Cardiac muscle cell (in vitro differentiated cells and primary cell): ENCODE measurements at regions not wholly inside any gene's neighbourhood (a gene's known extent, or its start where the extent isn't known, plus 50 kb on each side); places are given as distances from the start of the nearest gene placed in this dataset.

Experiments
- DNase-seq, 2 donors: peaks; one replicate each; pipeline versions ENCODE4 v3.0.0 to v3.0.0-alpha.2; 2010 to 2017; ENCODE audit warnings: low read depth in 1 of 2, low spot score in 1 of 2
- H3K27ac ChIP-seq: fragments of 200-600 bp; sonication (generic); 2 replicates; pipeline ENCODE4 v1.5.1; 2016
- H3K27me3 ChIP-seq: fragments of 200-600 bp; sonication (generic); 2 replicates; pipeline ENCODE4 v1.6.0; 2016; ENCODE audit warnings: control low read depth
- H3K36me3 ChIP-seq: fragments of 200-600 bp; sonication (generic); 2 replicates; pipeline ENCODE4 v1.5.1; 2016; ENCODE audit warnings: control low read depth
- H3K4me1 ChIP-seq: fragments of 200-600 bp; sonication (generic); 2 replicates; pipeline ENCODE4 v1.8.1; 2017; ENCODE audit warnings: low read depth, mild to moderate bottlenecking, mixed run types
- H3K4me3 ChIP-seq: fragments of 200-600 bp; sonication (generic); 2 replicates; pipeline ENCODE4 v1.5.1; 2016; ENCODE audit warnings: mild to moderate bottlenecking
- H3K9me3 ChIP-seq: fragments of 200-600 bp; sonication (generic); 2 replicates; pipeline ENCODE4 v1.5.1; 2017; ENCODE audit warnings: low read depth, mild to moderate bottlenecking, control low read depth
- TF ChIP-seq, protein P1 (sequence below): IDR thresholded peaks from 2 replicates; pipeline ENCODE4 v1.5.1; 2012; ENCODE audit warnings: low read depth, mild to moderate bottlenecking, low read length

DNA sequence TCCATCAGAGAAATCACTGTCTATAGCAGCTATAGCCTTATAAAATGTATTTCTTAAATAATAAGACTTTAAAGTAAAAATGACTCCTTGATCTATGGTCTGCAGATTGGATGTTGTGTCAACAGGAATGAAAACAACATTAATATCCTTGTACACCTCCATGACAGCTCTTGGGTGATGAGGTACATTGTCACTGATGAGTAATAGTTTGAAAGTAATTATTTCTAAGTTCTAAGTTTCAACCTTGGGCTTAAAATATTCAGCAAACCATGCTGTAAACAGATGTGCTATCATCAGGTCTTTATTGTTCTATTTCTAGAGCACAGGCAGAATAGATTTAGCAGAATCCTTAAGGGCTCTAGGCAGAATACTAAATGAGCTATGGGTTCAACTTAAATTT is 568.2 kb upstream of the BCHE start:
- H3K4me1 ChIP-seq = no peaks in the 10 kb centered on the region

DNA sequence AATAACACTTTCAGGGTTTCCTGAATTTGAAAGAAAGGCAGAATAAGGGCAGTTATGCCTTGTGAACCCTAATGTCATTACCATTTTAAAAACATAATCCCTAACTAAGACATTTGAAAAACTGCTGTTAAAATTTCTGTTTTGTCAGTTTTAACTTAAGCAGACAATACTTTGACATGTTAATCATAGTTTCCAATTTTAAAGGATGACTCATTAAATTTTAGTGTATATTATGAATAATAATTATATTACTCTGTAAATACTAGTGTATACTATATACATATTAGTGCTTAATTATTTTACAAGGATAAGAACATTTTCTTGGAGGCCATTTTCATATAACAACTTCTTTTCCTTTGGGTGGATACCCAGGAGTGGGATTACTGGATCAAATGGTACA is 553.1 kb upstream of the BCHE start:
- DNase-seq = no peak
- Histone ChIP-seq H3K4me1 (no peaks in the 10 kb centered on the region), H3K27ac (no peak overlapping the region), H3K4me3 (no peak overlapping the region), H3K36me3 (no peaks in the 10 kb centered on the region), H3K9me3 (no peaks in the 10 kb centered on the region), H3K27me3 (no peaks in the 10 kb centered on the region)
- TF ChIP-seq, protein P1, sequence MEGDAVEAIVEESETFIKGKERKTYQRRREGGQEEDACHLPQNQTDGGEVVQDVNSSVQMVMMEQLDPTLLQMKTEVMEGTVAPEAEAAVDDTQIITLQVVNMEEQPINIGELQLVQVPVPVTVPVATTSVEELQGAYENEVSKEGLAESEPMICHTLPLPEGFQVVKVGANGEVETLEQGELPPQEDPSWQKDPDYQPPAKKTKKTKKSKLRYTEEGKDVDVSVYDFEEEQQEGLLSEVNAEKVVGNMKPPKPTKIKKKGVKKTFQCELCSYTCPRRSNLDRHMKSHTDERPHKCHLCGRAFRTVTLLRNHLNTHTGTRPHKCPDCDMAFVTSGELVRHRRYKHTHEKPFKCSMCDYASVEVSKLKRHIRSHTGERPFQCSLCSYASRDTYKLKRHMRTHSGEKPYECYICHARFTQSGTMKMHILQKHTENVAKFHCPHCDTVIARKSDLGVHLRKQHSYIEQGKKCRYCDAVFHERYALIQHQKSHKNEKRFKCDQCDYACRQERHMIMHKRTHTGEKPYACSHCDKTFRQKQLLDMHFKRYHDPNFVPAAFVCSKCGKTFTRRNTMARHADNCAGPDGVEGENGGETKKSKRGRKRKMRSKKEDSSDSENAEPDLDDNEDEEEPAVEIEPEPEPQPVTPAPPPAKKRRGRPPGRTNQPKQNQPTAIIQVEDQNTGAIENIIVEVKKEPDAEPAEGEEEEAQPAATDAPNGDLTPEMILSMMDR = no peak

More for the DNA sequence above, 568.2 kb upstream of the BCHE start:
- H3K9me3 ChIP-seq = no peaks in the 10 kb centered on the region
- no peaks in the 10 kb centered on the region for H3K27me3 ChIP-seq
- DNase-seq = no peak
- no peak overlapping the region for H3K4me3 ChIP-seq
- H3K27ac ChIP-seq = no peak overlapping the region
- TF ChIP-seq, protein P1 = no peak
- H3K36me3 ChIP-seq = no peaks in the 10 kb centered on the region

DNA sequence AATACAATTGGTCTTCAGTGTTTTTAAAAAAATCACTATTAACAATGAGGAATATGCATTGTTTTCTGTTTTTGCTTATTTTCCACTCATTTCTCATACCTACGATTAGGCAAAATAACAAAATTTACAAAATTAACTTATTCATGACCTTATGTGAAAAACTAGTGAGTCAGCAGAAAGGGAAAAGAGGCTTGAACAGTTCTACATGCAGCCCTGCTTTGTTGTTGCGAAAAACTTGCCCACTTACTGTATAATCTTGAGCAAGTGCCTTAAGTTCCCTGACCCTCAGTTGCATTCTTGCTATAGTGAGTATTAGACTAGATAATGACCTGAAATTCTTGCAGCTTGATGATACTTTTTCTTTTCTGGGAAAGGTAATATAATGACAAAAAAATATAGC is 551.1 kb upstream of the BCHE start:
- no peaks in the 10 kb centered on the region for H3K36me3 ChIP-seq
- no peak overlapping the region for H3K4me3 ChIP-seq
- no peak overlapping the region for H3K27ac ChIP-seq
- H3K9me3 ChIP-seq = no peaks in the 10 kb centered on the region
- TF ChIP-seq, protein P1 = no peak
- no peak for DNase-seq
- H3K4me1 ChIP-seq = no peaks in the 10 kb centered on the region
- H3K27me3 ChIP-seq = no peaks in the 10 kb centered on the region

DNA sequence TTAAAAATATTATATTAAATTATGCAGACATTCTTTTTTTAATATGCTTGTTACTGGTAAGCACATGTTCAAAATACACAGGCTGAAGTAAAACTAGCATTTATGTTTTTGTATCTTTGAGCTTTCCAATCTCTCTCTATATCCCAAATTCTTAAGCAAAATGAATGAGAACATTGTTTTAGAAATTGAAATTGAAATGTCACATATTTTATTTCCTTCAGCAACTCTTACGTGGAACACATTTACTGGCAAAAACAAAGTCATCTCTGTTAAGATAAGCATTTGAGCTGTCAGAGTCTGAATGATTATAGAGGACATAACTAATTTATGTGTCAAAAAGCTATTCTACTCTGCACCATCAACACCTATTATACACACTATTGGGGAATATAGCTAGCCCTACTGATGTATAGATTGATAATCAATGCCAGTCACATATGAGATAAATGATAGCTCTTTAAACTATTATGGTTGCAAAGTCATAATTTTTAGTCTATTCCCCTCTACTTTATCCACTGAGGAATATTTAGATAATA is 535.4 kb upstream of the BCHE start:
- TF ChIP-seq, protein P1 = no peak
- no peaks in the 10 kb centered on the region for H3K27me3 ChIP-seq
- no peak overlapping the region for H3K4me3 ChIP-seq
- no peak for DNase-seq
- no peak overlapping the region for H3K27ac ChIP-seq
- H3K9me3 ChIP-seq = no peaks in the 10 kb centered on the region
- H3K4me1 ChIP-seq = no peaks in the 10 kb centered on the region
- H3K36me3 ChIP-seq = no peaks in the 10 kb centered on the region

DNA sequence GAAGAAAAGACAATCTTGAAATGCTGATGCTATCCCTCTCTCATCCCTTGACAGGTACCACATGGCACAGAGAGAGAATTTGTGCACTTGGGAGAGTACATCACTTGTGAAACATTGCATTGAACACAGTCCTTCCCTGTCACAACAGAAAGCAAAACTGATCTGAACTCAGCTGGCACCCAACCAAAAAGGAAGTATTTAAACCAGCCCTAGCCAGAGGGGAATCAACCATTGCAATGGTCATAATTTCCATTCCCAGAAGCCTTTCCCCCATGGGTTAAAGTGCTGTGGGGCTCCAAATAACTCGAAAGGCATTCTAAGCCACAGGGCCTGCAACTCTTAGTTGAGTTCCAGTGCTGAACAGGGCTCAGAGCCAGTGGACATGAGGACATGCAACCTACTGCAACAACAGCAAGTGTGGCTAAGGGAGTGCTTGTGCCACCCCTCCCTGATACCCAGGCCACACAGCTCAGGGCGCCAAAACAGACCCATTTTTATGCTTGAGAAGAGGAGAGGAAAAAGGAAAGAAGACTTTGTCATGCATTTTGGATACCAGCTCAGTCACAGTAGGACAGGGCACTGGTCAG is 530.8 kb upstream of the BCHE start:
- no peaks in the 10 kb centered on the region for H3K9me3 ChIP-seq
- TF ChIP-seq, protein P1 = no peak

DNA sequence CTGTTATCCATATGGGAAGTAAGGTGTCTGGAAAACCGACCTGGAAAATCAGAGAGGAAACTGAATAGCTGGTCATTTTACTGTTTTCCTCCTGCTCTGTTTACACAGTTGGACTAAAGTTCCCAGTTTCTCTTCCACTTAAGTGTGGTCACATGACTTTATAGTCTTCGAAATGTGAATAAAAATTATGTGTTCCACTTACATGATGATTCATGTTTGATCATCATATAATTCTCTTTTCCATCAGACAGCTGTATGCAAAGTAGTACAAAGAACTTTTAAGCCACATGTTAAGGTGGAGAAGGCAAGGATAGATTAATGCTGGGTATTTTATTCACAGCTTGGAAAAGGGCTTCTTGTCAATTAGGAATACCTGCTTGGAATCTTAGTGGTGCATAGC is 525.5 kb upstream of the BCHE start:
- Histone ChIP-seq H3K4me3 (no peak overlapping the region), H3K4me1 (no peaks in the 10 kb centered on the region), H3K27me3 (no peaks in the 10 kb centered on the region), H3K27ac (no peak overlapping the region), H3K36me3 (no peaks in the 10 kb centered on the region), H3K9me3 (no peaks in the 10 kb centered on the region)
- TF ChIP-seq, protein P1 = no peak
- DNase-seq = no peak

More for the DNA sequence above, 530.8 kb upstream of the BCHE start:
- H3K27me3 ChIP-seq = no peaks in the 10 kb centered on the region
- H3K27ac ChIP-seq = no peak overlapping the region
- no peaks in the 10 kb centered on the region for H3K4me1 ChIP-seq
- DNase-seq = no peak
- no peaks in the 10 kb centered on the region for H3K36me3 ChIP-seq
- H3K4me3 ChIP-seq = no peak overlapping the region
